Fibroblast of skin of left biceps (primary cell): ENCODE measurements at regions not wholly inside any gene's neighbourhood (a gene's known extent, or its start where the extent isn't known, plus 50 kb on each side); places are given as distances from the start of the nearest gene placed in this dataset.
"Not testable (repeated sequence)": the region's sequence is repeated elsewhere in the genome, so short reads cannot be mapped to it uniquely, and the experiment has no call there.

Experiments
- DNase-seq, 2 experiments: peaks; one replicate each; pipeline ENCODE4 v3.0.0-alpha.2; 2013; ENCODE audit warnings: low read depth in 2 of 2

DNA sequence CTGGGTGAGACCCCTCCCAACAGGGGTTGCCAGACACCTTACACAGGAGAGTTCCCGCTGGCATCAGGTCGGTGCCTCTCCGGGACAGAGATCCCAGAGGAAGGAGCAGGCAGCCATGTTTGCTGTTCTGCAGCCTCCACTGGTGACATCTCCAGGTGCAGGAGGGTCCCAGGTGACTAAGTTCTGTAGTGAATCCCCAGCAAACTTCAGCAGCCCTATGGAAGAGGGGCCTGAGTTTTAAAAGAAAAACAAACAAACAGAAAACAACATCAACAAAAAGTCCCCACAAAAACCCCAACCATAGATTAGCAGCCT lies 515.1 kb downstream of the FRK start:
- DNase-seq: no peak

DNA sequence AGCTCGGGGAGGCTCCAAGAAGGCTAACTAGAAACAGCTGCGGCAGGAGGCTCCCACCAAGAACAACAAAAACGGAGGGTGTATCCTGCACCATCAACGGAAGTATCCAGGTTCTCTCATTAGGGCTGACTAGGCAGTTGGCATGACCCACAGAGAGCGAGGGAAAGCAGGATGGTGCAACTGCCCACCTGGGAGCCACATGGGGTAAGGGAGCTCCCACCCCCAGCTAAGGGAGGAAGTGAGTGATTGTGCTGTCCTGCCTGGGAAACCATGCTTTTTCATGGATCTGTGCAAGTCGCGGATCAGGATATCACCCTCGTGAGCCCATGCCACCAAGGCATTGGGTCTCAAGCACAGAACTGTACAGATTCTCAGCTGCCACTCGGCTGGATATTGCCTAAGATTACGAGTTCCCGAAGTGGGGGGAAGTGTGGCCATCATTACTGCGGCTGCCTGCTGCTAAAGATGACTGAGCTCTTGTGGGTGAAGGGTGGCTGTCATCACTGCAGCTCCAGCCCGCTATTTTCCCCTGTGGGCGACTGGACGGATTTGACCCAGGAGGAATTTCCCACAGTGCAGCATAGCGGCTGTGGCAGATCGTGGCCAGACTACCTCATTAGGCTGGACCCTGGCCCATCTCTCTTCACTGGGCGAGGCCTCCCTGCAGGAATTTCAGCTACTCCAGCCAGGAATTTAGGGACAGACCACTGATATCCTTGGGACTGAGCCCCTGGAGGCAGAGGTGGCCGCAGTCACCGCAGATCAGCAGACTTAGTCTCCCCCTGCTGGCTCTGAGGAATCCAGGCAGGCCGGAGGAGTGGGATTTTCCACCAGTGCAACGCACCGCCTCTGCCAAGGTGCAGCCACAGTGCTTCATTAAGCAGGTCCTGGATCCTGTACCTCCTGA lies 515.7 kb downstream of the FRK start:
- DNase-seq: no peak

DNA sequence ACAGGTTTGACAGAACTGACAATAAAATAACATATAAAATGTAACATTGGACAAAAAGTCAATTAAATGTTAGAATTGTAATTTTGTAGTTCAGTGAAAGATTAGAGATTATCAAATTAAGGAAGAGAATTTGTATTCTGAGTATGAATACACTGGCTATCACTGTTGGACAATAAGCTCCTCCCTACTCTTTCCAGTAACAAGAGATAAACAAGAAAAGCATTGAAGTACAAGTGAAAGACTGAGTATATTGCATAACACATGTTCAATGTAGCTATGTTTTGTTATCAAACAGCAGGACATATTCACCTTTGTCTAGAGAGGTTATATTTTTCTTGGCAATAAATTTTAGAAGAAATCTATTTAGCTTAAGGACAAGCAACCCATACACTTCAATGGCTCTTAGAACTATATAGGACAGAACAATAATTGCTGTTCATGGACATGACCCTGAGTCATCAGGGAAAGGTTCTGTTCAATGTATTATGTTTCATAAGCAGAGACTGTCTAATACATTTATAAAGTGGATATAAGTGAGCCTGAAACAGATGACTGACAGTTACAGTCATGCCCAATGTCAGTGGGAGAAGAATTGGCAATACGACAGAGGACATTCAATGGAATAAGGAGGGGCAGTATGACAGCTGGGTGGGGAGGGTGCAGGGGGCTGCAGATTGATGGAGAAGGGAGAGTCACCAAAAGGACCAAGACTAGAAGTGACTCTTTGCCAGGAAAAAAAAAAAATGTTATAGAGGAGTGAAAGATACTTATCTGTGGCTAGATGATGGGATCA lies 520.4 kb downstream of the FRK start:
- DNase-seq: no peak

DNA sequence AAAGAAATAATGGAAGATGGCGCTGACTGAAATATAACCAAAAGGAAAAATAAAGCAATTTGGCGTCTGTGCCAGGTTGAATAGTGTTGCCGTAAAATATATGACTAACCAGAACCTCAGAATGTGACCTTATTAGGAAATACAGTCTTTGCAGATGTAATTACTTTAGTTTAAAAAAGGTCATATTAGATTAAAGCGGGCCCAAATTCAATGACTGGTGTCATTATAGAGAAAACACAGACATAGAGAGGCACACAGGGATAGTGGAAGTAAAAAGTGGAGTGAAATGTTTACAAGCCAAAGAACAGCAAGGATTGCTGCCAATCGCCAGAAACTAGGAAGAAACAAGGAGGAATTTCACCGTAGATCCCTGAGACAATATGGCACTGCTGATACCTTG lies 521.2 kb downstream of the FRK start:
- DNase-seq: no peak

DNA sequence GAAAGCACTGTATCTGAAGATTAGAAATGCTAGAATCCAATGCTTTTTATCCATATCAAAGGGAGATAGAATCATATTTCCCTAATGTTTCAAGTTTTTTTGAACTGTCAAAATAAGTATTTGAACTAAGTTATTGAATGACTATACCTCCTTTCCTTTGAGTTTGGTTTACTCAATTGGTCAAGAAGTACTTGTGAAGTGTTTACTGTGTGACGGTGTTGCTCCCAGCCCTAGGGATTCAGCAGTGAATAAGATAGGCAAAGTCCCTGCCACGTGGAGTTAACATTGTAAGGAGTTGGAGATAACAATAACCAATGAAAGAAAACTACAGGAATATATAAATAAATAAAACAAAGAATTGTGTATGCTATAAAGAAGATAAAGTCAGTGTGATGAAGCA lies 535.9 kb downstream of the FRK start:
- DNase-seq: no peak

DNA sequence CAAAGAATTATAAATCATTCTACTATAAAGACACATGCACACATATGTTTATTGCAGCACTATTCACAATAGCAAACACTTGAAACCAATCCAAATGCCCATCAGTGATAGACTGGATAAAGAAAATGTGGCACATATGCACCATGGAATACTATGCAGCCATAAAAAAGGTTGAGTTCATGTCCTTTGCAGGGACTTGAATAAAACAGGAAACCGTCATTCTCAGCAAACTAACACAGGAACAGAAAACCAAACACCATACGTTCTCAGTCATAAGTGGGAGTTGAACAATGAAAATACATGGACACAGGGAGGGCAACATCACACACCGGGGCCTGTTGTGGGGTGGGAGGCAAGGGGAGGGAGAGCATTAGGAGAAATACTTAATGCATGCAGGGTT lies 538.9 kb downstream of the FRK start:
- not testable (repeated sequence) for DNase-seq

DNA sequence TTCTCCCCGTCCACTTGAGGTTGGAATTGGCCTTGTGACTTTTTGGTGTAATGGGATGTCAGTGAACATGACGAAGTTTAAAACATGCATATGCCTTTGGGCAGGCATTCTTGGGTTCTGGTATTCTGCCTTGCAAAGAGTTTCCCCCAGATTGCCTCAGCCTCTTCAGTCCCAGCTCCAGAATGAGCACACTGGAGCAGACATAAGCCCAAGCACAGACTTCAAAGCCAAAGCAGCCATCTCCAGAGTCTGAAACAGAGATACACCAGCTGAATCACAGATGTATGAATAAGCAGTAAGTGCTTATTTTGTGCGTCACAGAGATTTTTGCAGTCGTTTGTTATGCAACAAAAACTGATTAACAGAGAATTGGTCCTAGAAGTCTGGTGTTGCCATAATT lies 546.0 kb downstream of the FRK start:
- DNase-seq: peak; percentile 86 to 88

DNA sequence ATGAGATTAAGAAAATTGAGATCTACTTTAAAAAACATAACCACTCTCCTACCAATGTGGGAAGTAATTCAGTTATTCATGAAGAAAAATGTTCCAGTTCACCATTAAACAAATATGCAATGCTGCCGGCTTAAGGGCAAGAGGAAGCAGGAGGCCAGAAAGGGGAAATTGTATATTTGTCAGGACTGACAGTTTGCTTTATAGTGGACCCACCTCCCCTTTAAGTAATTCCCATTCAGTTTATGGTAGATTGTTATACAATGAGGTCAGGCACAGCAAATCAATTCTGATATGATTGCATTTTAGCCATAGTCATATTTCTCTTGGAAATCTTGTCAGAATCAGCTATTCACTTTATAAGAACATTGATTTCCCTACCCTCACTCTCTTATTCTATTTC lies 547.8 kb downstream of the FRK start:
- DNase-seq: no peak

DNA sequence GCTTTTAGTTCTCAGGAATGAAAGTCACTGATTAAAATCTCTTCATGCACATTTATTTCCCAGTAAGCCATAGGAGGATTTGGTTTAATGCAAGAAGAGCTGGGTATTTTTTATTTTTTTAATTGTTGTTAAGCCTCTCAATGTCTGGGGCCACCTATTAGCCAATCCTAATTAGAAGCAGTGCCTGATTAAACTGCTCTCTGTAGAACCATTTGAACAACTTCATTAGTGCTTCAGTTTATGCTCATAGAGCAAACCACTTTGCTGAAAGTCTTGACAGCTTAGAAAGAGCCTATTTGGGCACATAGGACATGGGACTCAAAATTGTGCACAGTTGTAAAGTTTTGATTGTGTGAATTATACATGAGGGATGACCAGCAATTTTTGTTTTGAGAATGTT lies 548.9 kb downstream of the FRK start:
- DNase-seq: no peak

DNA sequence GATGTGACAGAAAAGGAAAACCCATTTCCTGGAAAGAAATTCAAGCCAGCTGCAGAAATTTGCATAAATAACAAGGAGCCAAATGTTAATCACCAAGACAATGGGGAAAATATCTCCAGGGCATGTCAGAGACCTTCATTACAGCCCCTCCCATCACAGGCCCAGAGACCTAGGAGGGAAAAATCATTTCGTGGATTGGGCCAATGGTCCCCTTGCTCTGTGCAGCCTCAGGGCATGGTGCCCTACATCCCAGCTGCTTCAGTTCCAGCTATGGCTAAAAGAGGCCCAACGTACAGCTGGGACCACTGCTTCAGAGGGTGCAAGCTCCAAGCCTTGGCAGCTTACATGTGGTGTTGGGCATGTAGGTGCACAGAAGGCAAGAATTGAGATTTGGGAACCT lies 558.3 kb downstream of the FRK start:
- not testable (repeated sequence) for DNase-seq

DNA sequence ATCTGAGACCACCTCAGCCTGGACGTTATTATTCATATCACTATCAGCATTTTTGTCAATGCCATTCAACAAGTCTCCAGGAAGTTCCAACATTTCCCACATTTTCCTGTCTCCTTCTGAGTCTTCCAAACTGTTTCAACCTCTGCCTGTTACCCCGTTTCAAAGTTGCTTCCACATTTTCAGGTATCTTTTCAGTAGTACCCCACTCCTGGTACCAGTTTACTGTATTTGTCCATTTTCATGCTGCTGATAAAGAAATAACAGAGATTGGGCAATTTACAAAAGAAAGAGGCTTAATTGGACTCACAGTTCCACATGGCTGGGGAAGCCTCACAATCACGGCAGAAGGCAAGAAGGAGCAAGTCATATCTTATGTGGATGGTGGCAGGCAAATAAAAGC lies 565.5 kb downstream of the FRK start:
- DNase-seq: no peak

DNA sequence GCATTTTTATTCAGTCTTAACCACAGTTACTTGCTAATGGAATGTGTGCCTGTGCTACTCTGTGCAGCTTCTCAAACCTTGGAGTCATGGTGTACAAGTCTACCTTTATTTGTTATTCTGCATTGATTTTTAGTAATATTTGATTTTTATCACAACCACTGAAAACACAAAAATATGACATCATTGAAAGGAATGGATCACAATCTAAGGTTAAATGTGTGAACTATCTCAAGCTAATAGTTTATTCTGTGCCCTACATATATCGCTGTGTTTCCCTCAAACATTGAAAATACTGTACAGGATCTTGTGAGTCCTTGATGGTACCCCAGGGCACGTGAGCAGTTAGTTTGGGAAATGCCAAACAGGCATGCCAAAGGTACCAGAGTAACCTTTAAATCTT lies 573.4 kb downstream of the FRK start:
- no peak for DNase-seq

DNA sequence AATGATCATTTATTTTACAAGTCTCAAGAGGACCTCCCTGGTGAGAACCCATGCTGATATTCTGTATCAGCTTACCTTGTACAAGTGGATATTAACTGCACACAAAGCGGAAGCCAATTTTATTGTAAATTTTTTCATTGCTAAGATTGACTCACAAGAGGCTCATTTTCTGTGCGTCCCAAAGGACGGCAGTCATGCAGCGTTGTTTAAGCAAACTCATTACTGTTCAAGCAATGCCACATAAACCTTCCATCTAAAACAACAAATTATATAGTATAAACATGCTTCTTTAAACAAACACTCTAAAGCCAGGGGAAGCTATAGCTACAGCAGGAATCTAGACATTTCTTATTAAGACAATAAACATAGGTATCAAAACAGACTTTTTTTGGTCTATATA lies 575.3 kb downstream of the FRK start:
- no peak for DNase-seq

DNA sequence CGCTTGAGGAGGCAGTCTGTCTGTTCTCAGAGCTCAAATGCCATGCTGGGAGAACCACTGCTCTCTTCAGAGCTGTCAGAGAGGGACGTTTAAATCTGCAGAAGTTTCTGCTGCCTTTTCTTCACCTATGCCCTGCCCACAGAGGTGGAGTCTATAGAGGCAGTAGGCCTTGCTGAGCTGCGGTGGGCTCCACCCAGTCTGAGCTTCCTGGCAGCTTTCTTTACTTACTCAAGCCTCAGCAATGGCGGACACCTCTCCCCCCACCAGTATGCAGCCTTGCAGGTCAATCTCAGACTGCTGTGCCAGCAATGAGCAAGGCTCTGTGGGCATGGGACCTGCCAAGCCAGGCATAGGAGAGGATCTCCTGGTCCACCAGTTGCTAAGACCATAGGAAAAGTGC lies 580.1 kb downstream of the FRK start:
- not testable (repeated sequence) for DNase-seq

DNA sequence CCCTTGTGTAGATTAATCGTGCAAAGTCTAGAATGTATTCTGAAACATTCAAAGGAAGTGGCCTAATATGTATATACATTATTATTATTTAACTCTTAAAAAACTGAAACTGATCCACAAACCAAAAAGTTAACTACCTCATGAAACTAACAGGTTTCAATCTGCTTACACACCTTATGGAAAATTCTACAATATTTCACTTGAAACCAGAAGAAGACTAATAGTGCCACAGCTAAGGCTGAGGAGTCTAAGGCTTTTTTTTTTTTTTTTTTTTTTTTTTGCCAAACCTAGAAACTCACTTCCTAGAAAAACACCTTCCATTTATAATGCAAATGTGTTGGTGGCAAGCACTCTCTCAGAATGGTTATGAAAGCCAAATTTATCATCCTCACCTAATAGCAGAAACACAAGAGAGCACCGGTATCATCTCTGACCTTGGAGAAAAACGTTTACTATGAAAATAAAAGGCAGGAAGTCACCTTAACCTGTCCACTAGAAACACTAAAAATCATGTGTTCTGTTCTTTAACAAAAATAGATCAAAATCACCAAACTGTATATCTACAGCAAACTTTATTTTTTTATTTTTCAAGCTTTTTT lies 586.1 kb downstream of the FRK start:
- DNase-seq: no peak

DNA sequence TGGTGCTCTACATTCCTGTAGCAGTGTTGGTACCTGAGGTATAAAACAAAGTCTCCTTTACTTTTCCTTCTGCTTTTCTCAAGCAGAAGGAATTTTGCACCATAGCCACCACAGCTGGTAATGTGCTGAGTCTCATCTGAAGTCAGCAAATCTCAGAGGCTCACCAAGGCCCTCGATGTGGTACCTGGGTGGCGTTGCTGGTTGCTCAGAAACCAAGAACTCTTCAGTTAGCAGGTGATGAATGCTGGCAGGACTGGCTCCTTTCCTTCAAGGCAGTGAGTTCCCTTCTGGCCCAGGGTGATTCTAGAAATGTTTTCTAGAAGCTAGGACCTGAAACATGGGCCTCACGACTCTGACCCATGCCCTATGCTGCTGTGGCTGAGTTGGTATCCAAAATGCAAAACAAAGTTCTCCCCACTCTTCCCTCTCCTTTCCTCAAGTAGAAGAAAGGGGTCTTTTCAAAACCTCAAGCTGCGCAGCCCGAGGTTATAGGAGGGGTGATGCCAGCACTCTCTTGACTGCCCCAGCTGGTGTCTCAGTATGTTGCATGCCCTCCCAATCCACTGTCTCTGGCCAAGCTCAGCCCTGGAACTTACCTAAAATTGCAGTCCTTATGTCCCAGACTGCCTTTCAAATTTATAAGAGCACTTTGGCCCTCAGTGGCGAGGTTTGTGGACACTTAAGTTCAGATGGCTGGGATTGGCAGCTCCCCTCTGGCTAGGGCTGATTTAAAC lies 592.3 kb downstream of the FRK start:
- no peak for DNase-seq

DNA sequence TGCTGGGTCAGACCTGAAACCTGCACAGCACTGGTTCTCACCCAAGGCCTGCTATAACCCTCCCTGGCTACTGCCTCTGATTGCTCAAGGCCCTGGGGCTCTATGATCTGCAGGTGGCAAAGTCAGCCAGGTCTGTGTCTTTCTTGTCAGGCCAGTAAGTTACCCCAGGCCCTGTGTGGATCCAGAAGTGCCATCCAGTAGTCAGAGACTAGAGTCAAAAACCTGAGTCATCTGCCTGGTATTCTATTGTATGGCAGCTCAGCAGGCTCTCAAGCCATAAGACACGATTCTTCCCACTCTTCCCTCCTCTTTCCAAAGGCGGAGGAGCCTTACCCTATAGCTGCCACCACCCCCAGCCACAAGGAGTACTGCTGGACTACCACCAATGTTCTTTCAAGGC lies 593.0 kb downstream of the FRK start:
- DNase-seq: no peak

DNA sequence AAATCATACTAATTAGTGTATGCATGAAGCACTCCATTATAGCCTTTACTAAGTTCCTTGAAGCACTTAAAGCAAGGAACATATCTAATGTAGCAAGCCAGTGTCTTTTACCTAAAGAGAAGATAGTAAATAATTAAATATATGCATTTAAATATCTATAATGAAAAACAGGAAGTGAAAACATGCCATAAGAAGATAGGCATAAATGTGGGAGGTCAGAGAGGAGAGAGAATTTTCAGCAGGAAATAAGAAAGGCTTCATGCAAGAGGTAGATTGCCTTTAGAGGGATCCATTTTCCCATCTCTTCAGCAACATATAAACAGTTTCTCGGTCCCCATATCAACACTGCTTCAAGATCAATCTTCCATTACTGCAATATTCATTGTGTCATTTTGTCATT lies 599.8 kb downstream of the FRK start:
- DNase-seq: no peak

DNA sequence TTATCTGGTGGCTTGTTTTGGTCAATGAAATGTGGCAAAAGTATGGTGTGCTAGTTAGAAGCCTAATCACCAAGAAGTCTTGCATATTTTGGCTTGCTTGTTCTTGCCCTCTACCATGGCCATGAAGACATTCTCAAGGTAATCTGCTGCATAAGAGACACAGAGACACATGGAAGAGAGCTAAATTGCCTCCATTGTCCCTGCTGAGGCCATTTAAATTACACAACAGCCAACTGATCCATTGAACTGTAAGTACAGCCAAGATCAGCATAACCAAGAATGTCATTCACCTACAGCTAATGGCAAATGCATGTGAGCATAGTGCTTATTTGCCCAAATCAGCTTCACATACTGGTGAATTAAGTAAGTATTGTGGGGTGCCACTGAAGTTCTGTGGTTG lies 603.8 kb downstream of the FRK start:
- no peak for DNase-seq

DNA sequence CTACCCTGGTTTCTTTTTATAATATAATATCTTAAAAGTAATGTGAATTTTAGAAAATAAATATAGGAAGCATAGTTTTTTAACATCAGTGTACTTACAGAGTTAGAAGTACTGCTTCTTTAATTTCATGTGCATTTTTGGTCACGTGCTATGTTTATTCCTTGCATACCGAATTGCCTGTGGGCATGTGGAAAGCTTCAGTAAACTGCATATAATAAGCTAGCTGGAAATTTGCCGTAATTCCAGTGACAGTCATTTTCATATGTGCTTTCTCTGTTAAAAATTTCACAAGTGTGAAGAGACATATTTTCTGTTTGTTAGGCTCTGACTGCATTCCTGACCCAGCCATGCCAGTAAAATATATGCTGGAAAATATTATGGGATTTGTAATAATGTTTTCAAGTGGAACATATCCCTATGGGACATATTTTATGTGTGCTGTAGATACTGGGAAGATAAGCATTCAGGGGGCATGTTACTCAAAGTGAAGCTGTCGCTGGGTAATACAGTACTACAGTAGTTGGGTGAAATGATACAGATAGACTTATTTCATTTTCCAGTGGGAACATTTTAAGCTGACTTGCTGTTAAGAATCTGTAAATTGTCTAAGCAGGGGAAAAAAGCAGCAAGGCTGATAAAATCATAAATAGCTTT lies 616.7 kb downstream of the FRK start:
- DNase-seq: no peak

DNA sequence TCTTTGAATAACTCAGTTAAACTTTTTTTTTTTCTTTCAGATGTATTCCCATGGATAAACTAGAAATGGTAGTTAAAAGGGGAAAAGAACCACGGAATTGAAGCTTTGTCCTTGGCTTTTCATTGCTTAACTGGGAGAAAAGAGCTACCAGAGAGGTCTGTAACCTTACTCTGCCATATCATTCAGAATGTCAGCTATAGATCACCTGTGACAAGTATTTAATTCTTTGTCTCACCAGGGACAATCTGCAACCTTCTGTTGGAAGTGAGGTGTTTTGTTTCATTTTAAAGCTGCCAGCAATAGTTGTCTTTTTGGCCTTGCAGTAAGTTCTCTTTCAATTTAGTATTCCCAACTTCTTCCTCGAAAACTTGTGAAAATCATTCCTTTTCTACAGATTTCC lies 618.4 kb downstream of the FRK start:
- no peak for DNase-seq

DNA sequence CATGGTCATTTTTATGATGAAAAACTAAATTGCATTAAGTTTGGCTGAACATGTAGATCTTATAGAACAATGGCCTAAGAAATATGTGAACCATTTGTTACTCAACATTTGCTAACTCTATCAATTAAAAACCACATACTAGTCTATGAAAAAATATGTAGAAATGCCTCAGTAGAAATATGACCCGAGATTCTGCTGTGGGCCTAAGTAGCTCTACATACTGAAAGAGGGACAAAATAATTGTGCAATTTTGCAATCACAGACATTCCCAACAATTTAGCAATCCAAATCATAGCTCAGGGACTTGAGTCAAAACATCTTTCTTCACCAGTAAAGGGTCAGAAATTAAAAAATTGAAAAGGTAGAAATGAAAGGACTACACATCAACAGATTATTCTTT lies 619.0 kb downstream of the FRK start:
- peak; percentile 58 for DNase-seq
